Right renal cortex interstitium (tissue), 3 donors: ENCODE measurements at regions not wholly inside any gene's neighbourhood (a gene's known extent, or its start where the extent isn't known, plus 50 kb on each side); places are given as distances from the start of the nearest gene placed in this dataset.
"Not testable (repeated sequence)": the region's sequence is repeated elsewhere in the genome, so short reads cannot be mapped to it uniquely, and the experiment has no call there.

Source experiments
- DNase-seq, 3 donors: peaks; one replicate each; pipeline ENCODE4 v3.0.0-alpha.2; 2013; ENCODE audit warnings: low read depth in 3 of 3, low spot score in 2 of 3

GRCh38 chrX:114272096-114272686, 311.7 kb upstream of the HTR2C start:
- no peak for DNase-seq

- DNase-seq, result not testable (repeated sequence)
Observed at GRCh38 chrX:114270371-114270770, 313.5 kb upstream of the HTR2C start.

- no peak for DNase-seq
Observed at GRCh38 chrX:114268643-114269042, 315.2 kb upstream of the HTR2C start.

- DNase-seq, result no peak
Observed at GRCh38 chrX:114267142-114267541, 316.7 kb upstream of the HTR2C start.

GRCh38 chrX:114252186-114252585, 331.7 kb upstream of the HTR2C start:
- no peak for DNase-seq

GRCh38 chrX:114251575-114251974, 332.3 kb upstream of the HTR2C start:
- DNase-seq, result no peak

- DNase-seq, result no peak
Observed at GRCh38 chrX:114221445-114221844, 362.4 kb upstream of the HTR2C start.

GRCh38 chrX:114210879-114211278, 373.0 kb upstream of the HTR2C start:
- DNase-seq, result no peak

GRCh38 chrX:114201622-114202021, 382.3 kb upstream of the HTR2C start:
- no peak for DNase-seq

- no peak for DNase-seq
Observed at GRCh38 chrX:114181195-114181594, 402.7 kb upstream of the HTR2C start.

GRCh38 chrX:114178126-114178525, 405.8 kb upstream of the HTR2C start:
- no peak for DNase-seq

GRCh38 chrX:114167276-114167675, 416.6 kb upstream of the HTR2C start:
- DNase-seq, result not testable (repeated sequence)

GRCh38 chrX:114166601-114167000, 417.3 kb upstream of the HTR2C start:
- no peak for DNase-seq

GRCh38 chrX:114165537-114165936, 418.3 kb upstream of the HTR2C start:
- no peak for DNase-seq

- no peak for DNase-seq
Observed at GRCh38 chrX:114162068-114162735, 421.7 kb upstream of the HTR2C start.

- DNase-seq, result no peak
Observed at GRCh38 chrX:114152801-114153200, 431.1 kb upstream of the HTR2C start.

GRCh38 chrX:114152130-114152529, 431.8 kb upstream of the HTR2C start:
- no peak for DNase-seq

GRCh38 chrX:114134465-114134864, 449.4 kb upstream of the HTR2C start:
- no peak for DNase-seq

- no peak for DNase-seq
Observed at GRCh38 chrX:114127411-114128025, 456.4 kb upstream of the HTR2C start.

GRCh38 chrX:114127005-114127404, 456.9 kb upstream of the HTR2C start:
- no peak for DNase-seq

- DNase-seq, result no peak
Observed at GRCh38 chrX:114101081-114101480, 482.8 kb upstream of the HTR2C start.

- no peak for DNase-seq
Observed at GRCh38 chrX:114097866-114098265, 486.0 kb upstream of the HTR2C start.
